NCI-H345 treated with DMSO at 0.1 percent for 48 hours (cell line): ENCODE measurements at regions not wholly inside any gene's neighbourhood (a gene's known extent, or its start where the extent isn't known, plus 50 kb on each side); places are given as distances from the start of the nearest gene placed in this dataset.

Experiments used
- DNase-seq: peaks from one replicate; lab custom pipeline; 2025; ENCODE audit not compliant: unreplicated experiment; lab: John Stamatoyannopoulos, UW

DNA sequence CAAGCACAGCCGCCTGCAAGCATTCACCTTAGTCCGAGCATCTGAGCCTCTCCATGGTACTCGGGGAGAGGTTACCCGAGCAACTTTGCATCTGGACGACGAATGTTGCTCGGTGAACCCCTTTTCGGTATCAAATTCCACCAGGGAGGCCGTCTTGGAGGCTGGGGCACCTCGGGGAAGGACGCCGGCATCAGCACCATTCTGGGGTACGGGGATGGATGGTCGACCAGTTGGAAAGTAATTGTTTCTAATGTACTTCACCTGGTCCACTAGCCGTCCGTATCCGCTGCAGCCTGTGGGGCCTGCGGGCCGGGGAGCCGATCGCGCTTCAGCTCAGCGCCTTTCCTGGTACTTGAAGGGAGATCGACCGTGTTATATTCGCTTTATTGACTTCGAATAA is 161.7 kb upstream of the RTL1 start:
- DNase-seq, result no peak

- DNase-seq, result no peak
Observed at GRCh38 chr14:101065696-101066694, 162.5 kb upstream of the RTL1 start.

DNA sequence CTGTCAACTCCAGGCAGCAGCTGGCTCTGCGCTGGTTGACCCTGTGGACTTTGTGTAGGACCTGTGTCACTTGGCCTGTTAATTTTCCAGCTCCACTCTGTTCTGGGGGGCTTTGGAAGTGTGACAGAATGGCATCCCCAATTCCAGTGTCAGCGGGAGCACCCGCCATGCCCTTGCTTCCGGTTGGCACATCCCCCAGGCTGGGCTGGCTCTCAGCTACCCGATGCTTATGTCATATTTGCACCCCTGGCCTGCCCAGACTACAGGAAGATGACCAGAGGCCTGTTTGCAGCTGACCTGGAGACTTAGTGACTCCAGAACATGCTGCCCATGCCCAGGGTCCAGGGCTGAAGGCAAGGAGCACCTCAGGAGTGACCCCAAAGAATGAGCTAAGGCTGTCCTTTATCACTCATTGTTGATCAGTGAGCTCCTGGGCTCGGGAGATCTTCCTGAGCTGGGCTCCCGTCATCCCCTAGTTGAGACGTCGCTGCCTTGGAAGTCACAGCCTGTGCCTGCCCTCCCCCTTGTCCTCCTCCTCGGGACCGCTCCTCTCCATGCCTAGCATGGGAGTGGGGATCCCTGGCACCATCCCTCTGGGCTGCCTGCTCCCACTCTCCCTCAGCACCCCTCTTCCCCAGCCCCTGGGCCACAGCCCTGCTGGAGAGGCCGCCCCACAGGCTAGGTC is 163.4 kb upstream of the RTL1 start:
- DNase-seq, result no peak

DNA sequence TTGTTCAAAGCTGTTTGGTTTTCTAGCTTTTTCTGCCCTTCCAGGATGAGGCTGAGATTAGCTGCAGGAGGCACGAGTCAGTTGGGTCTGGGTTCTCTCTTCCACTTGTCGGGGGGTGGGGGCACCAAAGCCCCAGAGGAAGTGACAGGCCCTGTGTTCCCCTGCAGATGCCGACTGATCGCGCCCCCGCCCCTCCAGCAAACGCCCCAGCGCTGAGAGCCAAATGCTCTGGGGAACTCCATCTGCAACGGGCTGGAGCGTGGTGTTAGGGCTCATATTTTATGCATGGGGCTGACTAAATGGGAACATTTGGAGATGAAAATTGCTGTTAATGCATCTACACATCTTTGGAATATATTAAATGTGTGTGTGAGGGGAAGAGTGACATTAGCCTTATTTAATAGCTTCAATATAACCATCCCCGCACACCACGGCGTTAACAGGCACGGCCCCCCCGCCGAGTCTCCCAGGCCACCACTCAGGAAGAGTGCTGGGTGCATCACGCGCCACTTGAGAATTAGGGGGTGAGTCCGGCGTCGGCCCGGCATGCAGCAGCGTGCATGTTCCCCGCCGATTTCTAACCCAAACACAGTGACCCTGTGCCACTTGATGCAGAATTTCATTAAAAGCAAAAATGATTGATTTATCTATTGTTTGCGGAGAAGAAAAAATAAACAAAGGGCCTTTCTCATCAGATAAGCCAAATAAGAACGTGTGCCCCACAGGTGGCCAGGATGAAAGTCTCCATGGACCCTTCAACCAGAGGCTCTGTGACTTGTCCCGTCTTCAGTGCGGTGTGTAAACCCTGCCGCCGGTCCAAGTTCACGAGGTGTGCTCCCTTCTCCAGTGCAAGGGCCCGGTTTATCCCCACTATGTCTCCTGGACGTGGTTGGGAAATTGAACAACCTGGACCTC is 165.0 kb upstream of the RTL1 start:
- no peak for DNase-seq

GRCh38 chr14:101069228-101069549 is 165.7 kb upstream of the RTL1 start:
- no peak for DNase-seq

GRCh38 chr14:101069666-101070362 is 166.3 kb upstream of the RTL1 start:
- DNase-seq, result no peak

- DNase-seq, result no peak
Observed at GRCh38 chr14:101070540-101071492, 167.3 kb upstream of the RTL1 start.

DNA sequence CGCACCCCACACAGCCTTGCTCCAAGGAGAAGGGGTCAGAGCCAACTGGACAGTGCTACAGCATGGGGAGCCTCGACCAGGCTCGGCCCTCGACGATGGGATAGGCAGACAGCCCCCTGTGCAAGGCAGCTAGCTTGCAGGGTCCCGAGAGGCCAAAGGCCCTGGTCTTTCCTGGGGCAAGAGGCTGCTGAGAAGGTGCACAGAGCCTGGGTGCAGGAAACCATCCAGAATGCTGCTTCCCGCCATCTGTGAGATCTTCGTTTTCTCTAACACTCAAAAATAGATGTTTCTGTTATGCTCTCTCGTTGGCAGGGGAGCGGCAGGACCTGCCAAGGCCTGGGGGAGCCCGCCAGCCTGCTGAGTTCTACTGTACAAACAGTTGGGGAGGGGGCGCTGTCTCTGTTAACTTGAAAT is 168.0 kb upstream of the RTL1 start:
- DNase-seq, result no peak

DNA sequence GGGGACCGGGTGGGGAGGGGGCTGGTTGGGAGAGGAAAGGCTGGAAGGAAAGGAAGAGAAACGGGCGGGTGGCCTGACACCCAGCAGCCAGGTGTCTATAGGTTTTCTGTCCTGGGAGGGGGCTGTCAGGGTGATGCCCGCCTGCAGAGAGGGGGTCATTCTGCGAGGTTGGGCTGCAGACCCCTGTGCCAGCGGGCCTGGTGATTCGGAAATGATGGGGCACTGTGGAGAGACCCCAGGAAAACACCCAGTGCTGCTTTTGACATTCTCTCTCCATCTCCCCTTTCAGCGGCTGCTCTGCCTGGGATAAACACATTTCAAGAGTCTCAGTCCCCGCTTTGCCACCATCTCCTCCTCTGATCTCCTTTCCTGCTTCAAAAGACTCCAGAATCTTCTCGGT is 168.5 kb upstream of the RTL1 start:
- DNase-seq, result no peak

GRCh38 chr14:101072531-101072930 is 169.0 kb upstream of the RTL1 start:
- DNase-seq, result no peak

DNA sequence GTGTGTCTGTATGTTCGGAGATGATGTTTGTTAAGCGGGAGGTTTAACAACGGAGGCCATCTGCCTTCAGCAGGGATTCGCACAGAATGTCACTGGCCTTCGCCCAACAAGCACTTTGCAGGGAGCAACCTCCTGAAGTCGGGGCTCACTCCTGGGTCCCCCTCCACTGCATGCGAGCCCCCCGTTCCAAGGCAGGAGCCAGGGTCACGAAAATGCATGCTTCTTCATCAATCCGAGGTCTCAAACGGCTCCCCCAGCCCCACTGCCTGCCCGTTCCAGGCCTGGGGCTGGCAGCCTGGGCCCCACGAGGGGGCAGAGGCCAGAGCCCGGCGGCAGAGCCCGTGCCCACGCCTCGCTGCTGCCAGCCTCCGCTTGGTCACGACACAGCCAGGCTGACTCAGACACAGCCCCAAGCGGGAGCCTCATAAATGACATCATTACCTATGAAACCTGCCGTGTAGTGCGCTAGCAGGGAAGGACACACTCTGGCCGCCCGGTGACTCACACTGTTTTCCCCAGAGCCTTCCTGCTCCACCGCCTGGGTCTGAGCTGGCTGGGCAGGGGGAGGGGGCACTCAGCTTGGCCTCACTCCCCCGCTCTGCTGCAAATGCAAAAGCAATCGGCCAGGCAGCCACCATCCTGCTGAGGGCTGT is 169.5 kb upstream of the RTL1 start:
- no peak for DNase-seq

GRCh38 chr14:101073598-101073965 is 170.1 kb upstream of the RTL1 start:
- DNase-seq, result no peak

GRCh38 chr14:101074196-101075024 is 170.9 kb upstream of the RTL1 start:
- DNase-seq, result no peak

DNA sequence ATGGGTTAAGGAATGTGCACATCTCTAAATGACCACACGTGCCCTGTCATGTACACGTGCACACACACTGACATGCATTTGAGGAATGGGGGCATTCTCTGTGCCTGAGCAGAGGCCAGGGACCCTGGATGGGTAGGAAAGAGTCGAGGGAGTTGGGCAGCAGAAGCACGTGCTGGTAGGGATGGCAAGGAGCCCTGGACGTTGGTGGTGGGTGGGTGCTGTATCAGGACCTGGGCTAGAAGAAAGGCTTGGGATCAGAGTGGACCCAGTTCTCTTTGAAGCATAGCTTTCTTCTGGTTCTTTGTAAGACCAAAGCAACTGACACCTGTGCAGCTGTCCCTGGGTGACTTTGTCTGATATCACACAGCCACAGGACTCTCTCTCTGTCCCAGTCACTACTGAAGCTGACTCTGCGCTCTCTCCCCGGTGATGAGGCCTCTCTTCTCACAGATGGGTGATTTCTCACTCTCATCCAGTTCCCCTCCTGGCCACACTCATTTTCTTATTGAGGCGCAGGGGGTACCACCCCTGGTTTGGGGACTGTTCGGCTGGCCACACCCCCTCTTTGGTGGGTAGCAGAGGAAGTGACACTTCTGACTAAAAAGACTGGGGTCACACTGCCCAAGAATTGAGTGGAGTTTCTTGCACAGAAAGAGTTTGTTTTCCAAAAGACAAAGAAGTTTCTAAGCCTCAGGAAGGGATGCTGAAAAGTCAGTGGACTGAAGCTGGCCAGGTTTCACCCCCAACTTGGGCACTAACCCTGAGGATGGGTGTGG is 171.7 kb upstream of the RTL1 start:
- no peak for DNase-seq

- DNase-seq, result no peak
Observed at GRCh38 chr14:101075801-101076413, 172.4 kb upstream of the RTL1 start.

DNA sequence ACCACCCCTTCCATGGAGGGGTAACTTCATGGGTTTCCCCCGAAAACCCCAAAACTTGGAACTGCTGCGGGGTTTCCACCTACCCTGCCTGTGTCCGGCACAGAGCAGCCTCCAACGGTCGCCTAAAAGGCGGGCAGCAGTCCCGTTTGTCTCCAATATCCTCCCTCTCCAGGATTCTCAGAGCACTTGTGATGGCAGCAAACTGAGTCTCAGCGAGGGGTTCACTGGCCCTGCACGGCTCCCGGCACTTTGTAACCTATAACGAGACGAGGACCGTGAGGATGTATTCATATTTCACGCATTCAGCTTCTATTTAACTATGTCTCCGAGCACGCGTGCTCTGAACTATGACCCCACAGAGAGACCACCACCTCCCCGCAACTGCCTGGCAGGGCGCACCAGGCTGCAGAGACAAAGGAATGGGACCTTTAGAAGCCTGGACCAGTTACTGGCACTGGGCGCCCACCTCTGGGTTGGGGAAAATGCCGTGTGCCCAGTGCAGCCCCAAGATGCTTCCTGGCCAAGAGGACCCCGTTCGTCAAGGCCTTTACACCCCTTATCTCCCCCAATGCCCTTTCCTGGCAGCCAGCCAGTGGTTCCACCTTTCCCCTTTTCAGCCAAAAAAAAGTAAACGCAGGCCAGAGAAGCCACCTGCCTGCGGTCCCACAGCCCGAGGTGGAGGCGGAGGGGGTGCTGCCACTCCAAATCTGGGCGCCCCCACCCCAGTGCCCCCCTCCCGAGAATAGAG is 173.1 kb upstream of the RTL1 start:
- DNase-seq, result no peak
